ENCODE measurements at regions not wholly inside any gene's neighbourhood (a gene's known extent, or its start where the extent isn't known, plus 50 kb on each side); places are given as distances from the start of the nearest gene placed in this dataset.

GRCh38 chr11:119488256-119488995 is 65.5 kb upstream of the THY1 start:
- Histone ChIP-seq H3K36me3 (no peaks in the 10 kb centered on the region), H3K4me3 (ENCODE audit: low read depth, low read length) (no peak overlapping the region), H3K9me3 (no peaks in the 10 kb centered on the region), H3K4me1 (no peaks in the 10 kb centered on the region), H3K27me3 (no peaks in the 10 kb centered on the region)
- peak; percentile 5 for DNase-seq
- TF ChIP-seq CTCF (IDR thresholded peaks at IDR 0.05; ENCODE audit: low read depth, low read length), result no peak

GRCh38 chr11:119486691-119487259 is 63.8 kb upstream of the THY1 start:
- TF ChIP-seq CTCF (IDR thresholded peaks at IDR 0.05; ENCODE audit: low read depth, low read length), result no peak

GRCh38 chr11:119486016-119486415 is 63.0 kb upstream of the THY1 start:
- TF ChIP-seq CTCF (IDR thresholded peaks at IDR 0.05; ENCODE audit: low read depth, low read length), result no peak
- Histone ChIP-seq H3K4me3 (ENCODE audit: low read depth, low read length) (no peak overlapping the region), H3K4me1 (peaks cover 4% of the 10 kb centered on the region), H3K36me3 (no peaks in the 10 kb centered on the region), H3K9me3 (no peaks in the 10 kb centered on the region), H3K27me3 (no peaks in the 10 kb centered on the region)
- no peak for DNase-seq

More at GRCh38 chr11:119486691-119487259, 63.8 kb upstream of the THY1 start:
- Histone ChIP-seq H3K9me3 (no peaks in the 10 kb centered on the region), H3K4me3 (ENCODE audit: low read depth, low read length) (no peak overlapping the region), H3K4me1 (peaks cover 1% of the 10 kb centered on the region; the same call in 1 of the 2 replicates), H3K27me3 (no peaks in the 10 kb centered on the region), H3K36me3 (no peaks in the 10 kb centered on the region)
- peak; percentile 7 for DNase-seq

- H3K36me3 ChIP-seq, result no peaks in the 10 kb centered on the region
- no peaks in the 10 kb centered on the region for H3K9me3 ChIP-seq
- DNase-seq, result no peak
- H3K4me1 ChIP-seq, result peaks cover 10% of the 10 kb centered on the region
- H3K4me3 ChIP-seq (ENCODE audit: low read depth, low read length), result no peak overlapping the region
- no peaks in the 10 kb centered on the region for H3K27me3 ChIP-seq
- peak; percentile 29 for TF ChIP-seq CTCF (IDR thresholded peaks at IDR 0.05; ENCODE audit: low read depth, low read length)
These were observed 62.0 kb upstream of the THY1 start for GRCh38 chr11:119484741-119485605.

- DNase-seq, result no peak
- Histone ChIP-seq H3K4me3 (ENCODE audit: low read depth, low read length) (no peak overlapping the region), H3K4me1 (peaks cover 10% of the 10 kb centered on the region), H3K27me3 (no peaks in the 10 kb centered on the region), H3K9me3 (no peaks in the 10 kb centered on the region), H3K36me3 (no peaks in the 10 kb centered on the region)
- no peak for TF ChIP-seq CTCF (IDR thresholded peaks at IDR 0.05; ENCODE audit: low read depth, low read length)
These were observed 61.0 kb upstream of the THY1 start for GRCh38 chr11:119483881-119484371.

All from BE2C (cell line).